Colonic mucosa (tissue), 4 donors: ENCODE measurements at regions not wholly inside any gene's neighbourhood (a gene's known extent, or its start where the extent isn't known, plus 50 kb on each side); places are given as distances from the start of the nearest gene placed in this dataset.

Experiments
- DNase-seq: peaks from one replicate; pipeline ENCODE4 v3.0.0-alpha.2; 2020
- H3K27ac ChIP-seq: fragments of 200-600 bp; one replicate; pipeline ENCODE4 v1.8.0; 2021
- H3K27me3 ChIP-seq: fragments of 200-600 bp; one replicate; pipeline ENCODE4 v1.8.0; 2021
- H3K36me3 ChIP-seq: fragments of 200-600 bp; one replicate; pipeline ENCODE4 v1.8.0; 2021
- H3K4me1 ChIP-seq: fragments of 200-600 bp; one replicate; pipeline ENCODE4 v1.8.0; 2021; ENCODE audit warnings: mild to moderate bottlenecking
- H3K4me3 ChIP-seq: fragments of 200-600 bp; one replicate; pipeline ENCODE4 v1.8.0; 2021
- H3K9ac ChIP-seq, 2 donors: one replicate each; pipeline ENCODE4 v1.7.0; 2013; ENCODE audit warnings: control low read depth in 2 of 2, low read depth in 2 of 2, low read length in 2 of 2
- H3K9me3 ChIP-seq: fragments of 200-600 bp; one replicate; pipeline ENCODE4 v1.8.0; 2021
- CTCF ChIP-seq: fragments of 200-600 bp; IDR thresholded peaks from one replicate; pipeline ENCODE4 v1.8.0; 2022; ENCODE audit warnings: antibody characterized with exemption, mild to moderate bottlenecking
- intact Hi-C: fragments of 100-400 bp; cut with DNase I; formaldehyde crosslinking; loops from one replicate; pipeline ENCODE4 v1.14.1; 2022
- donor health status: healthy.
- donor health status: DM: no; HTN: no; CAD: no.
- donor health status: DM: no; HTN: no; CAD: no.

GRCh38 chr10:8386781-8387180, 332.3 kb downstream of the GATA3 start:
- DNase-seq: no peak
- Histone ChIP-seq H3K27ac (no peak overlapping the region), H3K36me3 (no peaks in the 10 kb centered on the region), H3K9me3 (no peaks in the 10 kb centered on the region), H3K9ac (no peak overlapping the region), H3K4me1 (no peaks in the 10 kb centered on the region), H3K4me3 (no peak overlapping the region), H3K27me3 (no peaks in the 10 kb centered on the region)
- no peak for TF ChIP-seq CTCF
- intact Hi-C loops: no loop called here

- intact Hi-C loops: no loop called here
- TF ChIP-seq CTCF: no peak
- H3K27ac ChIP-seq: no peak overlapping the region
- no peak for DNase-seq
- H3K4me3 ChIP-seq: no peak overlapping the region
- H3K9me3 ChIP-seq: no peaks in the 10 kb centered on the region
- H3K36me3 ChIP-seq: no peaks in the 10 kb centered on the region
- H3K4me1 ChIP-seq: no peaks in the 10 kb centered on the region
- no peaks in the 10 kb centered on the region for H3K27me3 ChIP-seq
- H3K9ac ChIP-seq: no peak overlapping the region
These were observed 335.1 kb downstream of the GATA3 start for GRCh38 chr10:8389630-8390029.

- Histone ChIP-seq H3K9ac (no peak overlapping the region), H3K4me3 (no peak overlapping the region), H3K9me3 (no peaks in the 10 kb centered on the region), H3K27ac (no peak overlapping the region), H3K4me1 (no peaks in the 10 kb centered on the region), H3K27me3 (no peaks in the 10 kb centered on the region), H3K36me3 (no peaks in the 10 kb centered on the region)
- DNase-seq: no peak
- intact Hi-C loops: no loop called here
- TF ChIP-seq CTCF: no peak
These were observed 337.7 kb downstream of the GATA3 start for GRCh38 chr10:8392216-8392615.

- no peak overlapping the region for H3K9ac ChIP-seq
- no peaks in the 10 kb centered on the region for H3K9me3 ChIP-seq
- H3K4me1 ChIP-seq: no peaks in the 10 kb centered on the region
- DNase-seq: no peak
- no peak for TF ChIP-seq CTCF
- no peaks in the 10 kb centered on the region for H3K36me3 ChIP-seq
- no peaks in the 10 kb centered on the region for H3K27me3 ChIP-seq
- H3K4me3 ChIP-seq: no peak overlapping the region
- H3K27ac ChIP-seq: no peak overlapping the region
- intact Hi-C loops: no loop called here
These were observed 339.0 kb downstream of the GATA3 start for GRCh38 chr10:8393531-8393930.

- TF ChIP-seq CTCF: no peak
- intact Hi-C loops: no loop called here
- H3K27me3 ChIP-seq: no peaks in the 10 kb centered on the region
- no peak overlapping the region for H3K27ac ChIP-seq
- H3K9ac ChIP-seq: no peak overlapping the region
- no peaks in the 10 kb centered on the region for H3K36me3 ChIP-seq
- no peaks in the 10 kb centered on the region for H3K9me3 ChIP-seq
- no peaks in the 10 kb centered on the region for H3K4me1 ChIP-seq
- H3K4me3 ChIP-seq: no peak overlapping the region
- DNase-seq: no peak
These were observed 342.2 kb downstream of the GATA3 start for GRCh38 chr10:8396675-8397074.

GRCh38 chr10:8398771-8399170, 344.3 kb downstream of the GATA3 start:
- H3K9ac ChIP-seq: no peak overlapping the region
- no peak overlapping the region for H3K4me3 ChIP-seq
- no peaks in the 10 kb centered on the region for H3K9me3 ChIP-seq
- DNase-seq: no peak
- H3K36me3 ChIP-seq: no peaks in the 10 kb centered on the region
- no peak for TF ChIP-seq CTCF
- intact Hi-C loops: no loop called here
- no peak overlapping the region for H3K27ac ChIP-seq
- H3K4me1 ChIP-seq: no peaks in the 10 kb centered on the region
- H3K27me3 ChIP-seq: no peaks in the 10 kb centered on the region
